Keratinocyte (primary cell): ENCODE measurements at regions not wholly inside any gene's neighbourhood (a gene's known extent, or its start where the extent isn't known, plus 50 kb on each side); places are given as distances from the start of the nearest gene placed in this dataset.

Source experiments
- CTCF ChIP-seq, 3 experiments: IDR thresholded peaks in 1 of 3; conservative IDR thresholded peaks in 1 of 3; optimal IDR thresholded peaks in 1 of 3; 2 replicates in 2 of 3; 3 replicates in 1 of 3; pipeline versions ENCODE3 to v1.5.1; 2011; ENCODE audit warnings: low read length in 3 of 3, mild to moderate bottlenecking in 3 of 3, moderate library complexity in 2 of 3, control low read depth in 1 of 3, inconsistent platforms in 1 of 3; ENCODE audit not compliant: insufficient read depth in 2 of 3; ENCODE audit errors: extremely low read depth in 1 of 3
- EZH2 ChIP-seq: IDR thresholded peaks from one replicate; pipeline ENCODE4 v1.6.1; 2012; ENCODE audit warnings: inconsistent platforms, mild to moderate bottlenecking, low read length, moderate library complexity

DNA sequence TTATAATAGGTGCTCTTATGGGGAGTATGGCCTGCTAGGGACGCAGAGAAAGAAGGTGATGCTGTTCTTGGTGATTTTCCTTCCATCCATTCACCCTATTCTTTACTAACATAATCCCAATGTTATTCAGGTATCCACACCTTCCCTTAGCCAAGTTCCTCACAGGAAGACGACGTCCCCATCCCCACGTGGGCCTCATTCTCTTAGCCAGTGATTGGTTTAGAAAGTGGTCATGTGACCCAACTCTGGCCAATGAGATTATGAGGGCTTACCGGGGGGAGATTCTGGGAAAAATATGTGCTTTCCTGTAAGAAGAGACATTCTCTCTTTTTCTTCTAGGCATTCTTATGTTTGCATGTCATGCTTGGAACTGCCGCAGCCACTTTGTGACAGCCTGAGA, 474.7 kb downstream of the HAPSTR1 start:
- TF ChIP-seq CTCF (optimal IDR thresholded peaks at IDR 0.05 in 1 of 3, IDR thresholded peaks at IDR 0.05 in 1 of 3, conservative IDR thresholded peaks at IDR 0.05 in 1 of 3; ENCODE audit: extremely low read depth in 1 of 3, insufficient read depth in 2 of 3, low read length in 3 of 3) (no peak), EZH2 (no peak)
